Chondrocyte (in vitro differentiated cells): ENCODE measurements at regions not wholly inside any gene's neighbourhood (a gene's known extent, or its start where the extent isn't known, plus 50 kb on each side); places are given as distances from the start of the nearest gene placed in this dataset.

Experiments used
- DNase-seq: peaks from one replicate; pipeline ENCODE4 v3.0.0; 2021; ENCODE audit warnings: mixed read lengths, low spot score
- H3K27ac Mint-ChIP-seq: one replicate; pipeline ENCODE4 v1.8.0; 2021; ENCODE audit warnings: mild to moderate bottlenecking, moderate library complexity, mixed read lengths; ENCODE audit not compliant: unreplicated experiment
- H3K27me3 Mint-ChIP-seq: 2 replicates; pipeline ENCODE4 v1.8.0; 2021; ENCODE audit warnings: low read depth, mixed read lengths
- H3K36me3 Mint-ChIP-seq: 2 replicates; pipeline ENCODE4 v1.8.0; 2021; ENCODE audit warnings: low read depth, mixed read lengths
- H3K4me1 Mint-ChIP-seq: 2 replicates; pipeline ENCODE4 v1.8.0; 2021; ENCODE audit warnings: low read depth, mild to moderate bottlenecking, mixed read lengths
- H3K4me3 Mint-ChIP-seq: one replicate; pipeline ENCODE4 v1.8.0; 2021; ENCODE audit warnings: mild to moderate bottlenecking, moderate library complexity, mixed read lengths; ENCODE audit not compliant: unreplicated experiment
- H3K9me3 Mint-ChIP-seq: 2 replicates; pipeline ENCODE4 v1.8.0; 2021; ENCODE audit warnings: low read depth, mixed read lengths
- TF ChIP-seq, protein P1 (sequence below): fragments of 200-600 bp; sonication (generic); IDR thresholded peaks from 2 replicates; pipeline ENCODE4 v1.5.0; 2021; ENCODE audit warnings: antibody characterized with exemption, mild to moderate bottlenecking, moderate library complexity

- H3K9me3 Mint-ChIP-seq: no peaks in the 10 kb centered on the region
Measured at GRCh38 chr3:64397573-64397972, 172.3 kb upstream of the PRICKLE2 start.

GRCh38 chr3:64395490-64395889, 170.2 kb upstream of the PRICKLE2 start:
- Mint-ChIP-seq H3K36me3 (no peaks in the 10 kb centered on the region), H3K27ac (no peak overlapping the region), H3K27me3 (no peaks in the 10 kb centered on the region), H3K9me3 (peaks cover 2% of the 10 kb centered on the region), H3K4me1 (peaks cover 54% of the 10 kb centered on the region), H3K4me3 (no peak overlapping the region)
- no peak for DNase-seq
- TF ChIP-seq, protein P1, sequence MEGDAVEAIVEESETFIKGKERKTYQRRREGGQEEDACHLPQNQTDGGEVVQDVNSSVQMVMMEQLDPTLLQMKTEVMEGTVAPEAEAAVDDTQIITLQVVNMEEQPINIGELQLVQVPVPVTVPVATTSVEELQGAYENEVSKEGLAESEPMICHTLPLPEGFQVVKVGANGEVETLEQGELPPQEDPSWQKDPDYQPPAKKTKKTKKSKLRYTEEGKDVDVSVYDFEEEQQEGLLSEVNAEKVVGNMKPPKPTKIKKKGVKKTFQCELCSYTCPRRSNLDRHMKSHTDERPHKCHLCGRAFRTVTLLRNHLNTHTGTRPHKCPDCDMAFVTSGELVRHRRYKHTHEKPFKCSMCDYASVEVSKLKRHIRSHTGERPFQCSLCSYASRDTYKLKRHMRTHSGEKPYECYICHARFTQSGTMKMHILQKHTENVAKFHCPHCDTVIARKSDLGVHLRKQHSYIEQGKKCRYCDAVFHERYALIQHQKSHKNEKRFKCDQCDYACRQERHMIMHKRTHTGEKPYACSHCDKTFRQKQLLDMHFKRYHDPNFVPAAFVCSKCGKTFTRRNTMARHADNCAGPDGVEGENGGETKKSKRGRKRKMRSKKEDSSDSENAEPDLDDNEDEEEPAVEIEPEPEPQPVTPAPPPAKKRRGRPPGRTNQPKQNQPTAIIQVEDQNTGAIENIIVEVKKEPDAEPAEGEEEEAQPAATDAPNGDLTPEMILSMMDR: no peak

More at GRCh38 chr3:64397573-64397972, 172.3 kb upstream of the PRICKLE2 start:
- Mint-ChIP-seq H3K27ac (peak overlapping the region; percentile 76), H3K4me1 (peaks cover 39% of the 10 kb centered on the region), H3K4me3 (no peak overlapping the region), H3K27me3 (no peaks in the 10 kb centered on the region), H3K36me3 (no peaks in the 10 kb centered on the region)
- TF ChIP-seq, protein P1: no peak
- no peak for DNase-seq

DNA sequence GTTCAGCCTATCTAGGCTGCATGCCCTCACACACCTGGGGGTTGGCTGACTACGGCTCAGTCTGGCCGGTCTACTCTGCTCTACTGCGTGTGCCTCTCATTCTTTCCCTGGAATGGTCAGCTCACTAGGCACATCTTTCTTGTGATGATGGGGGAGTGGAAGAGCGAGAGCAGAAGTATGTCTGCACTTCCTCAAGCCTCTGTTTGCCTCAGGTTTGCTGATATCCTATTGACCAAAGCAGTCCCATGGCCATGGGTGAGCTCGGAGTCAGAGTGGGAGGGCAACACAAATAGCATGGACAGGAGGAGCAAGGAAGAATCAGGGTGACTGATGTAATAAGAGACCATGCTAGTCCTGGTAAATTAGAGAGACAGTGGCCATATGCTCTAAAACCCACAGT, 167.9 kb upstream of the PRICKLE2 start:
- Mint-ChIP-seq H3K4me3 (no peak overlapping the region), H3K27ac (no peak overlapping the region), H3K27me3 (no peaks in the 10 kb centered on the region), H3K9me3 (peaks cover 2% of the 10 kb centered on the region), H3K36me3 (no peaks in the 10 kb centered on the region), H3K4me1 (peaks cover 57% of the 10 kb centered on the region)
- DNase-seq: no peak
- TF ChIP-seq, protein P1: no peak

- H3K4me3 Mint-ChIP-seq: no peak overlapping the region
- H3K4me1 Mint-ChIP-seq: peaks cover 52% of the 10 kb centered on the region
- TF ChIP-seq, protein P1: no peak
- peak overlapping the region; percentile 62 for H3K27ac Mint-ChIP-seq
- peaks cover 2% of the 10 kb centered on the region for H3K9me3 Mint-ChIP-seq
- no peak for DNase-seq
- H3K27me3 Mint-ChIP-seq: no peaks in the 10 kb centered on the region
- no peaks in the 10 kb centered on the region for H3K36me3 Mint-ChIP-seq
Measured at GRCh38 chr3:64392001-64392400, 166.7 kb upstream of the PRICKLE2 start.

GRCh38 chr3:64390893-64391292, 165.6 kb upstream of the PRICKLE2 start:
- Mint-ChIP-seq H3K27me3 (no peaks in the 10 kb centered on the region), H3K4me3 (no peak overlapping the region), H3K36me3 (no peaks in the 10 kb centered on the region), H3K27ac (no peak overlapping the region), H3K4me1 (peaks cover 54% of the 10 kb centered on the region), H3K9me3 (peaks cover 2% of the 10 kb centered on the region)
- DNase-seq: no peak
- TF ChIP-seq, protein P1: no peak
